Neural progenitor cell (in vitro differentiated cells): ENCODE measurements at regions not wholly inside any gene's neighbourhood (a gene's known extent, or its start where the extent isn't known, plus 50 kb on each side); places are given as distances from the start of the nearest gene placed in this dataset.

ENCODE experiments used
- CTCF ChIP-seq: fragments of 200-600 bp; sonication (generic); IDR thresholded peaks from 2 replicates; pipeline ENCODE4 v1.5.1; 2017; ENCODE audit warnings: antibody characterized with exemption, mild to moderate bottlenecking
- EZH2phosphoT487 ChIP-seq: fragments of 200-600 bp; sonication (generic); IDR thresholded peaks from 2 replicates; pipeline ENCODE4 v1.6.1; 2017; ENCODE audit warnings: antibody characterized with exemption

- TF ChIP-seq CTCF, result no peak
- TF ChIP-seq EZH2phosphoT487, result no peak
These were observed 397.0 kb downstream of the KLF12 start for GRCh38 chr13:73737214-73737613.
